ENCODE measurements at regions not wholly inside any gene's neighbourhood (a gene's known extent, or its start where the extent isn't known, plus 50 kb on each side); places are given as distances from the start of the nearest gene placed in this dataset.
"Not testable (repeated sequence)": the region's sequence is repeated elsewhere in the genome, so short reads cannot be mapped to it uniquely, and the experiment has no call there.

DNA sequence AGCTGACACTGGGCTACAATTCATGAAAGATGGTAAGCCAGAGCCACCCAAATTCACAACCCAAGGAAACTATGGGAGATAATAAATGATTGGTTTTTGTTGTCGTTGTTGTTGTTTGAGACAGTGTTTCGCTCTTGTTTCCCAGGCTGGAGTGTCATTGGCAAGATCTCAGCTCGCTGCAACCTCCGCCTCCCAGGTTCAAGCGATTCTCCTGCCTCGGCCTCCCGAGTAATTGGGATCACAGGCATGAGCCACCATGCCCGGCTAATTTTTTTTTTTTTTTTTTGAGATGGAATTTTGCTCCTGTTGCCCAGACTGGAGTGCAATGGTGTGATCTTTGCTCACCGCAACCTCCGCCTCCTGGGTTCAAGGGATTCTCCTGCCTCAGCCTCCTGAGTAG is 65.9 kb upstream of the METTL9 start:
- DNase-seq (ENCODE audit: low read depth in 3 of 3): not testable (repeated sequence)

GRCh38 chr16:21534561-21534960 is 64.8 kb upstream of the METTL9 start:
- not testable (repeated sequence) for DNase-seq (ENCODE audit: low read depth in 3 of 3)

DNA sequence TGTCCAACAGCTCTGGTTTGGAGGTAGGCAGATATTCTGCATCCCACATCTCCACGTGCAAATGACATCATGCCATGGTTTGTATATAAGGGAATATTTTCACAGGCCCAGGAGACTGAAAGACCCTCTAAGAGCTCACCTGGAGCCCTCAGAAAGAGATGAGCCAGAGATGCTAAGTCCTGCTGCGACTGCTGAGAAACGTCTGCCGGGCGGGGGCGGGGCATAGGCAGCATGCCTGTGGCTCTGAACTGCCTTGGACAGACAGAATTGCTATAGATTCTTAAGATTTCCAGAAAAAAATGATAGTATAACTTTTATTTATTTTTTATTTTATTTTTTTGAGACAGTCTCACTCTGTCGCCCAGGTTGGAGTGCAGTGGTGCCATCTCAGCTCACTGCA is 64.2 kb upstream of the METTL9 start:
- DNase-seq (ENCODE audit: low read depth in 3 of 3): not testable (repeated sequence)

- DNase-seq (ENCODE audit: low read depth in 3 of 3): not testable (repeated sequence)
These were observed 62.6 kb upstream of the METTL9 start for GRCh38 chr16:21536740-21537139.

- not testable (repeated sequence) for DNase-seq (ENCODE audit: low read depth in 3 of 3)
These were observed 61.8 kb upstream of the METTL9 start for GRCh38 chr16:21537598-21537997.

- not testable (repeated sequence) for DNase-seq (ENCODE audit: low read depth in 3 of 3)
These were observed 60.2 kb upstream of the METTL9 start for GRCh38 chr16:21539107-21539618.

GRCh38 chr16:21540770-21541433 is 58.5 kb upstream of the METTL9 start:
- peak; percentile 31 to 75 (median 51) for DNase-seq (ENCODE audit: low read depth in 3 of 3)

- DNase-seq (ENCODE audit: low read depth in 3 of 3): not testable (repeated sequence)
These were observed 57.7 kb upstream of the METTL9 start for GRCh38 chr16:21541611-21542051.

- not testable (repeated sequence) for DNase-seq (ENCODE audit: low read depth in 3 of 3)
These were observed 57.3 kb upstream of the METTL9 start for GRCh38 chr16:21542075-21542474.

GRCh38 chr16:21542491-21543124 is 56.8 kb upstream of the METTL9 start:
- DNase-seq (ENCODE audit: low read depth in 3 of 3): not testable (repeated sequence)

DNA sequence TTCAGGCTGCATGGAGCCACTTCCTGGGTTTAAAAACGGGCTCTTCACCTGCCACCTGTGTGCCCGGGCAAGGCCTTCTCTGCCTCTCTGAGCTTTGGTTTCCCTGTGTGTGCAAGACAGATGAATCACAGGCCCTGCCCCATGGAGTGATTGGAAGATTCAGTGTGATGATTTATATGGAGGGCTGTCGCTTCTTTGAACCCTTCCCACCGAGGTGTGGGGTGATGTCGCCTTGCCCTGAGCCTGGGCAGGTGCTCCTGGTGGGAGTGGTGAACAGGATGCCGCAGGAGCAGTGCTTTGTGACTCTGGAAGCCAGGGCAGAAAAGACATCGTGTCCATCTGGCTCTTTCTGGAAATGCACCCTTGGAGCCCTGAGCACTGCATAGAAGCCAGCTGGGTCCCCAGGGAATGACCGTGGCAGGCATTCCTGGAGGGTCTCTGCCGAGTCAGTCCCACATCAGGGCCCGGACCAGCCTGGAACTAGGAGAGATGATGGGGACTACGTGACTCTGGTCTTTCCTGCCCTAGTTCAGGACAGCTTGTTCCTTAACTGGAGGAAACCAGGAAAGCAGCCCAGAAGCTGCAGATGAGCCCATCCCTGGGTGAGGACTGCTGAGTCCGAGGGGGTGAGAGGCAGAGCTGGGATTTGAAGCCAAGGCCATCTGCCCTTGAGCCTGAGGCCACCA is 56.1 kb upstream of the METTL9 start:
- not testable (repeated sequence) for DNase-seq (ENCODE audit: low read depth in 3 of 3)

DNA sequence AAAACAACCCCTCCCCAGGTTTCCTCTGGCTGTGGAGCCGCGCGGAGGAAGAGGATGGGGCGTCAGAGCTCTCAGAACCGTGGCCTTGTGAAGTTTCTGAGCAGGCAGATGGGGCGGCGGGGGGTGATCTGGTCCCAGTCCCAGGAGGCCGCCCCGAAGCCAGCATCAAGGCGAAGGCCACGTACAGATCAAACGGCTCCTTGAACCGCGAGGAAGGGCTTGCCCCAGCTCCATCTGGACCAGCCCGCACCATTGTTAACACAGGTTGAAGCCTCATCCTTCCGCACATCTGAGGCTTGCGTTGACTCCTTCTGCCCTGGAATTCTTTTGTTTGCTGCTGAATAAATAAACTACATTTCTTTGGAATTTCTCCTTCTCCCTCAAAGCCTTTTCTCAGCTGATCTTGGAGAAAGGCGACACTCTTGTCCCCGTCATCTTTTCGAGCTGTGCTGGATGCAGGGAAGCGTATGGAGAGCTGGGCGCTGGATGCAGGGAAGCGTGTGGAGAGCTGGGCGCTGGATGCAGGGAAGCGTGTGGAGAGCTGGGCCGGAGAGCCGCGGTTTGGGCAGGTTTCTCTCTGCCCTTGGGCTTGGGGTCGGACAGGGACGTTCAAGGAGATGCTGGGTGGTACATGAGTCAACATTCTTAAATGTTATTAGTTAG is 53.6 kb upstream of the METTL9 start:
- DNase-seq (ENCODE audit: low read depth in 3 of 3): not testable (repeated sequence)

GRCh38 chr16:21549396-21549795 is 50.0 kb upstream of the METTL9 start:
- DNase-seq (ENCODE audit: low read depth in 3 of 3): not testable (repeated sequence)

All from stimulated activated CD4-positive, alpha-beta T cell treated with anti-CD3 and anti-CD28 coated beads, TNF-alpha, amount 100 ng/mL, for 24 hours (primary cell).